Dermis blood vessel endothelial cell (primary cell): ENCODE measurements at regions not wholly inside any gene's neighbourhood (a gene's known extent, or its start where the extent isn't known, plus 50 kb on each side); places are given as distances from the start of the nearest gene placed in this dataset.
"Not testable (repeated sequence)": the region's sequence is repeated elsewhere in the genome, so short reads cannot be mapped to it uniquely, and the experiment has no call there.

Experiments used
- DNase-seq: peaks from one replicate; pipeline ENCODE4 v3.0.0; 2010

GRCh38 chr13:90938848-90939247 is 408.6 kb upstream of the MIR17HG start:
- no peak for DNase-seq

DNA sequence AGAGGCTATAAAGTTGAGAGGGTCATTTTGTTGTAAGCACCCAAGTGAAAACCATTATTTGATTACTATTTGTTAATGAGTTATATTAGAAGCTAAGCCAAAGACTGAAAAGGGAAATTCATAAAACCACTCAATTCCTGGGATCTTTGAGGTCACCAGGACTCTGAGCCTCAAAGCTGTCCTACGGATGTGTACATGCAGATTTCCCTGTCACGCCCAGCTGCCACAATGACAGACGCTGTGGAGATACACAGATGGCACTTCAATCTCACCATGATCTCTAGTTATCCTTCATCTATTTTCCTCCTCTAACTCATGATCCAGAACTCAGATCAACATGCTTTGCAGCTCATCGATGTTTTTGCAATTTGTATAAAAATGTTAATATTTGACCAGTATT is 403.5 kb upstream of the MIR17HG start:
- DNase-seq = no peak

DNA sequence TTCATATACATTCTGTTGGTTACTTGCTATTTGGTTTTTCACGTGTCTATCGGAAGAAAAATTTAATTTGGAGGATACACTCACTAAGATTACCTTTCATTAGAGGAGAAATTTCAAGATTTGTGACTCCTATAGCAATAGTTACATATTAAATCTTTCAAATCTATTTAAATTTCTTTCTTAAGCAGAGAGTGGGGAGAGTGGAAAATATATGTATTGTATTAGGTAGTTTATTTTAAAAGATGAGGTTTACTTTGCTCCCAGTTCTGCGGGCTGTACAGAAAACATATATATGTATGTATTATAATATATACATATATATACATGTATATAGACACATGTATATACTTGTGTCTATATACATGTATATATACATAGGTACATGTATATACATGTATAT is 402.3 kb upstream of the MIR17HG start:
- DNase-seq = not testable (repeated sequence)

DNA sequence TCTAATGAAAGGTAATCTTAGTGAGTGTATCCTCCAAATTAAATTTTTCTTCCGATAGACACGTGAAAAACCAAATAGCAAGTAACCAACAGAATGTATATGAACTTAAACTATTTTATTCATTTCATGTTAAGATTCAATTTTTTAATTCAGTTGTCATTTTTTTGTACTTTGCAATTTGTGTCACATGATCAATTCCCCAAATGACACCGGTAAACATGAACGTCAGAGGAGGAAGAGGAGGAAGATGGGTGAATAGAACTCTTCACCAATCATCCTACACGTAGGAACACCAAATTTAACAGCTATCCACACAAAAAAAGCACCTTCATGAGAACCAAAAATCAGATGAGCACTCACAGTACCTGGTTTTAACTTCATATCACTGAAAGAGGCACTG is 401.4 kb upstream of the MIR17HG start:
- not testable (repeated sequence) for DNase-seq

DNA sequence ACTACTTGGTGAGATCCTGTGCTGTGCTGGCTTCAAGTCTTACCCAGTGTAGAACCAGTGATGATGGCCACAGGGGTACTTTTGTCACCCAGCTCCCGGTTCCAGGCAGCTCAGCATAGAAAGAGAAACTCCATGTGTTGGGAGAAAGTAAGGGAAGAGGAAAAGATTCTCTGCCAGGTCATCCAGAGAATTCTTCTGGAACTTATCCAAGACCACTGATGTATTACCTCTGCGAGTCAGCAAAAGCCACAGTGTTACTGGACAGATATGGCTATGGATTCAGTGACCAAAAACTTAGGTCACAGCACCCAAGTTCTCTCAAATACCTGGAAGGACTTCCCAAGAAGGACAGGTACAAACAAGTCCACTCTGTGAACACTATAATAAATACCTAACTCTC is 399.5 kb upstream of the MIR17HG start:
- no peak for DNase-seq

DNA sequence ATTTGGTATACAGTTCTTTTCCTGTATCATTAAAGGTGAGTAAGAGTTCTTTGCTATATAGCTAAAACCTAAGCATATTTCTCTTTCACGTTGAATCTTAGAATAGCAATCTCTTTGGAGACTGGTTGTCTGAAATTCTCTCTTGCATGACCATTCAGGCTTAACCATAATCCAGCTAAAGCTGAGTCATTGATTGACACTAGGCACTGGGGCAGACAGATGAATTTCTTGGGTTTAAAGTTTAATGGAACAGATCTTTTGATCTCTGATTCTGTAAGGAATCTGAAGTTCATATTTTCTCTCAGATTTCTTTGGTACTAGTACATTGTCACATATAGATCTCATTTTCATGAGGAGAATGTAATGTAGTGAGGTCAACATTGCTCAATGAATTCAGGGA is 397.3 kb upstream of the MIR17HG start:
- DNase-seq = no peak

DNA sequence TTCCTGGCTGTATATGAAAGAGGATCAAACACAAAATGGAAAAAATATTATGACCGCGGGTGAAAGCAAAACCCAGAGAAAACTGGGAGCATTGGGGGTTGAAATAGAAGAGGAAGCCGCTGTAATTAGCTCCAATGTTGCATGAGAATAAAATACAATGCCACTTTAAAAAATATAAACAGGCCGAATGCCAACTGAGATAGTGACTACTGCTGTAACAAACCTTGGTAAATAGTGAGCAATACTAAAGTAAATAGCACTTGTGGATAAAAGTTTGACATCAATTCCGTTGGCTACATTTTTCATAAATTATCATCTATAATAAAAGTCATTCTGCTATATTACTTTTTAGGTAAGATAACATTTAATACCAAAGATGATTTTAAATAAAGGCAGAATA is 395.8 kb upstream of the MIR17HG start:
- no peak for DNase-seq

DNA sequence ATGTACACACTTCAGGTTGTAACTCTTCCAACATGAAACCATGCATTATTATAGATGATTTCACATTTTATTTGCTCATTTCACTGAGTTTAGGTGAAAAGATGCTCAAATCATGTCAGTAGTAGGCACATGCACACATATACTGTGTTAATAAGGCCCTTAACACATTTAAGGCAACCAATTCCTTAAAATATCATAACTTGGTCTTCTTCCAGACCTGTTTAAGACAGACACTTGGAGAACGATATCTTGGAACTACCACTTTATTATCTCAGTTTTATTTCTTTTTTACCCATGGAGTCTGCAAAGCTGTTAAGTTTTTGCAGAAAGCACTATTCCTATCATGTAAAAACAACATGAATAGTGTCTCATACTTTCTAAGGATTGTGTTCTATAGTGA is 395.2 kb upstream of the MIR17HG start:
- DNase-seq = no peak

DNA sequence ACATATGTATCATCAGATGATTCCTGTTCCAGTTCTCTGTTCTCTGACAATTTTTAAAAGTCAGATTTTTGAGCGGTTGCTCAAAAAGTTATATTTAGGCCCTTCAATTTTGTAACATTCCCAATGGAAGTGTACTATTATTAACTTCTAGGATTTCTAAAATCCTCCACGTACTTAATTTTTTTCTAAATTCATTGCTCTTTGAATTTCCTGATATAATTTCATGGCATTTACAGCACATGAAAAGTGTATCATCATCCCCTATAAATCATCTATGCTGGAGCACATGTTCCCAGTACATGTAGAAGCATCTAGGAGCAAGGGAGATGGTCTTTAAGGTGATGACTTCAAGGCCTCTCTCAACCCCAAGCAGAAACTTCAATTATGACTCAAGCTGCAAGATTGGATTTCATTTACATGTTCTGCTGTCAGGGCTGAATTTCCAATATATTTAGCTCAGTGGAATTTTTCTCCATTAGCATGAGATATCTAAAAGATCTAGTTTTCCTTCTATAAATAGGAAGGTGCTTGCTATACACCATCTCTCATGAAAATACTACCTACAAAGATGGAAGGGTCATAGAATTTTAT is 392.8 kb upstream of the MIR17HG start:
- no peak for DNase-seq

DNA sequence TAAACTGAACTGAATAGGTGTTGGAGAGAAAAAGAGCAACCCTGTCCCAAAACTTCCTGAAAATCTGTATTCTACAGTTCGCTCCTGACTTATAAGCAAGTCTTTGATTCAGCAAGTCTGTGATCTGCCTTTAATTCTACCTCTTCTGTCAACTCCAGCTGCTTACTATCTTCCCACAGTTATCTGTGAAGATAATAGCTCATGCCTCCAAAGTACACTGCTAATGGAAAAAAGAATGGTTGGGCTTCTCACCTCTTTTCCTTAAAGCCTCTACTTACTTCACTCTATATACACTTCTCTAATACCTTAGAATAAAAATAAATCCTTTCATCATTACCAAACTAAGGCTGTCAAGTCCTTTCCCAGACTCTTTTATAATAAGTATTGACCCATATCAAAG is 391.5 kb upstream of the MIR17HG start:
- DNase-seq = no peak

GRCh38 chr13:90958866-90959265 is 388.6 kb upstream of the MIR17HG start:
- no peak for DNase-seq

DNA sequence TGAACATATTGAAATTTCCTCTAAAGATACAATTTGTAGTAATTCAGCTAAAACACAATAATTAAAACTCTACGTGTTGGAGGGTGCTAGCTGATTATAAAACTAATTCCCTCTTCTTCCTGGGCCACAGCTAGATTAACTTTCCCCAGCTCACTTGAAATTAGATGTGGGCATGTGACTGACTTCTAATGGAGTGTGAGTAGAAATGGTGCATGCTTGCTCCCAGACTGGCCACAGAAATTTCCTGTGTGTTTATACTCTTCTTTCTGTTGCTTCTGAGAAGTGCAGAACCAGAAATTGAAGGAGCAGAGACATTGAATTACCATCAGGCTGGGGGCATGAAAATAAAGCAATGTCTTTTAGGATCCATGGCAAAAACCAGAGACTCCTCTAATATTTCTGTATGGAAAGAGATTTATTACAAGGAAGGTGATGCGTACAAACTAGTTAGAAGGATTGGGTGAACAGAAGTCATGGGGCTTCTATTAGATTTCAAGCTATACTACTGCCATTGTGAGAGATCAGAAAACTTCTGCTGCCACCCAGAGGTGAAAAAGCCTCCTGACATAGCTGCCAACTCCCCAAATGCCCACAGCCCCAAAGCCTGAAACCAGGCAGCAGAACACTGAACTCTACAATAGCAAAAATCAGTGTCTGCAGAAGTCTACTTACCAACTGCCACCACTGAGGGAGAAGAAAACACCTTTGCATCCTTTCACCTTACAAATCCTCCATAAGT is 379.2 kb upstream of the MIR17HG start:
- no peak for DNase-seq

- DNase-seq = no peak
Observed at GRCh38 chr13:90974249-90974975, 373.1 kb upstream of the MIR17HG start.

DNA sequence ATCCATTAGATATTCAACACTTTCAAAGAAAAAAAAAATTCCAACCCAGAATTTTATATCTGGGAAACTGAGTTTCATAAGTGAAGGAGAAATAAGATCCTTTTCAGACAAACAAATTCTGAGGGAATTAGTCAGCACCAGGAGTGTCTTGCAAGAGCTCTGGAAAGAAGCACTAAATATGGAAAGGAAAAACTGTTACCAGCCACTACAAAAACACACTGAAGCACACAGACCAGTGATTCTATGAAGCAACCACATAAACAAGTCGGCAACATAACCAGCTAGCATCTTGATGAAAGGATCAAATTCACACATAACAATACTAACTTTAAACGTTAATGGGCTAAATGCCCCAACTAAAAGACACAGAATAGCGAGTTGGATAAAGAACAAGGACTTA is 368.4 kb upstream of the MIR17HG start:
- no peak for DNase-seq

- no peak for DNase-seq
Observed at GRCh38 chr13:90984756-90985155, 362.7 kb upstream of the MIR17HG start.

DNA sequence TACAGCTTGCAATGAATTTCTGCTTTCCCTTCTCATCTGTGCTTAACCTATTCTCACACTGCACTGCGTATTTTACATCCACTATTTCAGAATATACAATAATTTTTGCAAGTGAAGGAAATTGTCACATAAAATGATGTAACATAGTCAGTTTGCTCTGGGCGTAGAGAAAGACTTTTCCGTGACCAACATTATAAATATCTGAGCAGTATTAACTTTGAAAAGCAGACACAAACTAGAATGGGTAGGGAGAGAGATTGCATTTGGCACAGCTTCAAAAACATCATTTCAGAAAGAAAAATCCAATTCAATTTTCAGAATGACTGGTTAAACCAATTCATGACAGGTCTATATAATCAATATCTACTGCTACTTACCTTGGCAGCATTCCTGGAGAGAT is 352.5 kb upstream of the MIR17HG start:
- no peak for DNase-seq

DNA sequence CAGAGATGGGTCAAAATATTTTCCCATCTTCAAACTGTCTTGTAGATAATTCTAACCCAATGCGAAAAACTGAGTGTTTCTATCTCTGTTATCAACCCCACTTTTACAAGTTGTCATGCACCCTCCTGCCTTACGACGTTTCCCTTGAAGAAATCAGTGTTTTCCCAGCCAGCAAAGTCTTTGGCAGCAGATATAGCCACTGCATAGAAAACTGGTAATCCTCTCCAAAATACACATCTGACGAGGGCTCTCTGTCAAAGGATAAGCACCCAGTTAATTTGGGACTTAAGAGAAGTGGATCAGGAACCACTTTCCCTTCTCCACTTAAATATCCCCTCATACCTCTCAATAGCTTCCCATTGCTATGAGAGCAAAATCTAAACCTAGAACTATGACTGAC is 351.9 kb upstream of the MIR17HG start:
- no peak for DNase-seq

- DNase-seq = no peak
Observed at GRCh38 chr13:90997951-90998350, 349.5 kb upstream of the MIR17HG start.

DNA sequence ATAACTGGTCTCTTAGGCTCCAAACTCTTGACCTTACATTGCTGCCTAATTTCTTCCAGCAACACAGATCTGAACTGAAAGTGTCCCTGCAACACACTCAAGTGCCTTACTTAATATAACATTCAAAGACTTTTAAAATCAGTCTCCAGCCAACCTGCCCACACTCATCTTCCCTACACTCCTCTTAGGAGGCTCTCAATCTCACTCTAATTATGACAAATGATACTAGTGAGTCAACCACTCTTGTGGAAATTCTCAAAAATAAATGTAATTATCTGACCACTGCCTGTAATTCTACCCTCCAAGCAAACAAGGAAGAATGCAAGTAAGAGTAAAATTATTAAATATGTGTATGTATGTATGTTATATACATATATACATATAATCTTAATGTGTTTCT is 348.1 kb upstream of the MIR17HG start:
- no peak for DNase-seq

- no peak for DNase-seq
Observed at GRCh38 chr13:91001371-91001770, 346.1 kb upstream of the MIR17HG start.

GRCh38 chr13:91014696-91015095 is 332.8 kb upstream of the MIR17HG start:
- DNase-seq = no peak

DNA sequence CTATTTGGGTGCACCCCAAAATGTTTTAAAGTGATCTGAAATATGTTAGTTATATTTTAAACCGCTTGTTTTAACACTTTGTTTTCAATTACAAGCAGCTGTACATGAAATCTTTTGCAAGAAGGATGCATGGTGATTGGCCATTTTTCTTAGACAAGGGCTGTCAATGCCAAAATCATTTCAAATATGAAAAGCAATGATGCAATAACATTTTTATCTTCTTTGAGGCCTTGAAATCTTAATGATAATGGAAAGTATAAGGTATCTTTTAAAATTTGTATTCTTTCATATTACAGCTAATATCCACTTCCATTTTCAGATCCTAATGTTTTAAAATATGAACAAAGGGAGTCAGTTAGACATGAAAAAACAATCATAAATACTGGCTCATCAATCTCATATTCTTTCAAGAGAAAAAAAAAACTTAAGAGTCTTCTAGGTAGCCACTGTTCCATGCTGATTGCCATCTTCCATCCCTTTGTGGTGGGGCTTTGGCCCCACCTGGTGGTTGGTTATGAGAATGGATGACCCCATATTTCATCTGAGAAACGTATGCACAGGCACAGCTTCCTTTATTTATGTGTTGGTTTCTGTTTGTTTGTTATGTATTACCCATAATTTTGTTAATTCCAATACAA is 330.3 kb upstream of the MIR17HG start:
- peak; percentile 35 for DNase-seq

DNA sequence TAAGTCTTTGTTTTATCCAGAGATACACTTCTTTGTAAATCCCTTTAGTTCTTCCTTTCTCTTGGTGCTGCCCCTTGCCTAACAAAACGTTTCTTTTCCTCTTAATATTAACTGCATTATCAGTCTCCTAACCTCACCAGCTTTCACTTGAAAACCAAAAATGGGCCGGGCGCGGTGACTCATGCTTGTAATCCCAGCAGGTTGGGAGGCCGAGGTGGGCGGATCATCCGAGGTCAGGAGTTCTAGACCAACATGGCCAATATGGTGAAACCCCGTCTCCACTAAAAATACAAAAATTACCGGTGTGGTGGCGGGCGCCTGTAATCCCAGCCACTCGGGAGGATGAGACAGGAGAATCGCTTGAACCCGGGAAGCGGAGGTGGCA is 329.8 kb upstream of the MIR17HG start:
- no peak for DNase-seq
